ENCODE measurements at regions not wholly inside any gene's neighbourhood (a gene's known extent, or its start where the extent isn't known, plus 50 kb on each side); places are given as distances from the start of the nearest gene placed in this dataset.

DNA sequence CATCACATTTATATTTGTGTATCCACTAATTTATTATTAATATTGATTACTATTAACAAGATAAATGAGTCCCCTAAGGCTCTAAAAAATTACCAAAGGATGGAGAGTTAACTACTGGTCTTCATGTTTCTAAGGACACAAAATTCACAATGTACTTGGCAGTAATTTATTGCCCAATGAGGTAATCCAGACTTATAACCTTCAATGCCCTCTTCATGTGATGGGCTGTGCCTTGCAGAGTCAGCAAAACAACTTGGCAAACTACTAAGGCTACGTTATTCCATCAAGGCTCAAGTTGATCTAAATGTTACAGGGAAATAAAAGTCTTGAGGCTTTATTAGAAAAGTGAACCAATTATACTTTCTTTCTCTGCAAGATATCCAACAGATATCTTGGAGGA lies 804.9 kb upstream of the NXPH2 start:
- no peak overlapping the region for H3K56ac ChIP-seq (ENCODE audit: insufficient read length, low read depth, low read length)
- Mint-ChIP-seq H3K4me1 (peaks cover 8% of the 10 kb centered on the region in 2 experiments), H3K27ac (no peak overlapping the region), H3K27me3 (ENCODE audit: low read depth) (no peaks in the 10 kb centered on the region), H3K36me3 (ENCODE audit: insufficient read depth in 1 of 3, low read depth in 3 of 3) (peaks cover 0 to 7% (median 4%) of the 10 kb centered on the region in 3 experiments; a peak in 2 of 7 replicates), H3K9me3 (peaks cover 8 to 10% of the 10 kb centered on the region in 2 experiments; a peak in 4 of 5 replicates), H3K4me3 (no peak overlapping the region)
- no peaks in the 10 kb centered on the region for H3K79me1 ChIP-seq (ENCODE audit: insufficient read depth, low read depth, low read length, poor library complexity, severe bottlenecking)
- H2BK120ac ChIP-seq (ENCODE audit: low read depth, low read length, poor library complexity, severe bottlenecking) = no peak overlapping the region
- no peaks in the 10 kb centered on the region for H4K20me1 ChIP-seq (ENCODE audit: control insufficient read depth, insufficient read depth, insufficient read length)
- H4K91ac ChIP-seq (ENCODE audit: insufficient read length, low read depth, low read length) = no peak overlapping the region
- H2BK20ac ChIP-seq (ENCODE audit: low read depth, low read length, poor library complexity, severe bottlenecking) = no peak overlapping the region
- H3K4ac ChIP-seq (ENCODE audit: low read depth, low read length) = no peak overlapping the region
- no peak overlapping the region for H2BK12ac ChIP-seq (ENCODE audit: insufficient read length, low read depth, low read length)
- no peaks in the 10 kb centered on the region for H3K27me3 ChIP-seq (ENCODE audit: insufficient read depth, low read length)
- H2BK15ac ChIP-seq (ENCODE audit: low read depth, low read length) = no peak overlapping the region
- no peak overlapping the region for H2BK5ac ChIP-seq (ENCODE audit: insufficient read length, low read length)
- H3K14ac ChIP-seq (ENCODE audit: insufficient read depth, low read length) = no peak overlapping the region
- H3K79me2 ChIP-seq (ENCODE audit: insufficient read depth, low read length) = no peaks in the 10 kb centered on the region
- no peak overlapping the region for H3K18ac ChIP-seq (ENCODE audit: insufficient read length, low read depth, low read length)
- WGBS (ENCODE audit: extremely low coverage, insufficient read length, low lambda C conversion rate) = no CpG with 5 or more reads among the region's 1 CpG
- no peak overlapping the region for H3K4me2 ChIP-seq (ENCODE audit: insufficient read depth, insufficient read length, low read length)
- H4K8ac ChIP-seq (replicated peaks; ENCODE audit: insufficient read length, low read depth, low read length) = no peak overlapping the region
- H3K27ac ChIP-seq (ENCODE audit: insufficient read length, low read depth, low read length) = no peak overlapping the region
- TF ChIP-seq, protein P1, sequence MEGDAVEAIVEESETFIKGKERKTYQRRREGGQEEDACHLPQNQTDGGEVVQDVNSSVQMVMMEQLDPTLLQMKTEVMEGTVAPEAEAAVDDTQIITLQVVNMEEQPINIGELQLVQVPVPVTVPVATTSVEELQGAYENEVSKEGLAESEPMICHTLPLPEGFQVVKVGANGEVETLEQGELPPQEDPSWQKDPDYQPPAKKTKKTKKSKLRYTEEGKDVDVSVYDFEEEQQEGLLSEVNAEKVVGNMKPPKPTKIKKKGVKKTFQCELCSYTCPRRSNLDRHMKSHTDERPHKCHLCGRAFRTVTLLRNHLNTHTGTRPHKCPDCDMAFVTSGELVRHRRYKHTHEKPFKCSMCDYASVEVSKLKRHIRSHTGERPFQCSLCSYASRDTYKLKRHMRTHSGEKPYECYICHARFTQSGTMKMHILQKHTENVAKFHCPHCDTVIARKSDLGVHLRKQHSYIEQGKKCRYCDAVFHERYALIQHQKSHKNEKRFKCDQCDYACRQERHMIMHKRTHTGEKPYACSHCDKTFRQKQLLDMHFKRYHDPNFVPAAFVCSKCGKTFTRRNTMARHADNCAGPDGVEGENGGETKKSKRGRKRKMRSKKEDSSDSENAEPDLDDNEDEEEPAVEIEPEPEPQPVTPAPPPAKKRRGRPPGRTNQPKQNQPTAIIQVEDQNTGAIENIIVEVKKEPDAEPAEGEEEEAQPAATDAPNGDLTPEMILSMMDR (conservative IDR thresholded peaks at IDR 0.05) = no peak
- H3K23me2 ChIP-seq (ENCODE audit: insufficient read length, low read depth, low read length, poor library complexity, severe bottlenecking) = no peaks in the 10 kb centered on the region
- no peaks in the 10 kb centered on the region for H3K9me3 ChIP-seq (ENCODE audit: control insufficient read depth, low read depth, low read length)
- no peaks in the 10 kb centered on the region for H3K4me1 ChIP-seq (ENCODE audit: insufficient read depth, low read length)
- H3T11ph ChIP-seq (ENCODE audit: low read length) = no peak overlapping the region
- no peak overlapping the region for H2AFZ ChIP-seq (ENCODE audit: low read length)
- H4K5ac ChIP-seq (ENCODE audit: insufficient read length, low read depth, low read length) = no peak overlapping the region
- H3K9ac ChIP-seq (ENCODE audit: extremely low read depth, insufficient read length, low read length) = no peak overlapping the region
- H3K23ac ChIP-seq (ENCODE audit: insufficient read length, low read depth, low read length) = no peak overlapping the region
- no peak for DNase-seq
- no peak overlapping the region for H2AK5ac ChIP-seq (ENCODE audit: insufficient read length, low read length)
